ENCODE measurements at regions not wholly inside any gene's neighbourhood (a gene's known extent, or its start where the extent isn't known, plus 50 kb on each side); places are given as distances from the start of the nearest gene placed in this dataset.
A peak's percentile ranks its signal among the peaks of the same experiment; 100 is the strongest.

DNA sequence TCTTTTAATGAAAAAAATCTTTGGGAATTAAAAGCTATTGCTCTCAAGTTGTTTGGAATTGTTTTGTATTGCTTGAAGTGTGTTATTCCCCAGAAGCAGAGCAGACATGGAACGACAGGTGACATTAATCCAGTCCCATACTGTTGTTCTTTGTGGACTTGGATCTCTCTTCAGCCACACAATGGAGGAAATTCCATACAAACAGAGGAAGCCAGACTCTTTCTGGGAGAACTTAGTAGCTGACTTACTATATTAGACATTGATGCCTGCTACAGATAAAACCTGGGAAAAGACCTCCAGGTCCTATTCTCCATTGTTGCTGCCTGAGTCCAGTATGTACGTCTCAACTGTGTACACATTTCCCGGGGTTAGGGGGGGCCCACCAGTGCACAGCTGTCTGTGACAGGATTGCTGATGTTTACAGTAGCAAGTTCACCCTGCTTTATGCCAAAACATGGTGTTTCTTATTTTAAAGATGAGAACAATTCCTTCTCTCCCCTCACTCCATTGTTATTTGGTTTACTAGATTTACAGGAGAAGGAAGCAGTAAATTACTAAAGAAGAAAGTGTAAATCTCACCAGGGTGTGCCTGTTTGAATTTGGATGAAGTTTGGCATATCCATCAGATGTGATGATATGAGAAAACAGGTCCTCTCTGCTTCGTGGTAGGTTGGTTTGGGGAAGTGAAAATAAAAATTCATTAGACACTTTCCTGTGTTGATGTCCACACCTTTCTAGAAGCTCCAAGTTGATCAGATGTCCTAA, 142.4 kb upstream of the RBBP8 start:
- Histone ChIP-seq H3K27me3 (ENCODE audit: low read depth) (no peaks in the 10 kb centered on the region), H3K4me1 (no peaks in the 10 kb centered on the region), H3K9me3 (replicated peaks) (no peaks in the 10 kb centered on the region), H3K27ac (replicated peaks) (no peak overlapping the region), H3K4me3 (no peak overlapping the region), H3K36me3 (no peaks in the 10 kb centered on the region)
- intact Hi-C loops (cut with micrococcal nuclease), result no loop called here
- no peak for DNase-seq
- TF ChIP-seq, protein P1, sequence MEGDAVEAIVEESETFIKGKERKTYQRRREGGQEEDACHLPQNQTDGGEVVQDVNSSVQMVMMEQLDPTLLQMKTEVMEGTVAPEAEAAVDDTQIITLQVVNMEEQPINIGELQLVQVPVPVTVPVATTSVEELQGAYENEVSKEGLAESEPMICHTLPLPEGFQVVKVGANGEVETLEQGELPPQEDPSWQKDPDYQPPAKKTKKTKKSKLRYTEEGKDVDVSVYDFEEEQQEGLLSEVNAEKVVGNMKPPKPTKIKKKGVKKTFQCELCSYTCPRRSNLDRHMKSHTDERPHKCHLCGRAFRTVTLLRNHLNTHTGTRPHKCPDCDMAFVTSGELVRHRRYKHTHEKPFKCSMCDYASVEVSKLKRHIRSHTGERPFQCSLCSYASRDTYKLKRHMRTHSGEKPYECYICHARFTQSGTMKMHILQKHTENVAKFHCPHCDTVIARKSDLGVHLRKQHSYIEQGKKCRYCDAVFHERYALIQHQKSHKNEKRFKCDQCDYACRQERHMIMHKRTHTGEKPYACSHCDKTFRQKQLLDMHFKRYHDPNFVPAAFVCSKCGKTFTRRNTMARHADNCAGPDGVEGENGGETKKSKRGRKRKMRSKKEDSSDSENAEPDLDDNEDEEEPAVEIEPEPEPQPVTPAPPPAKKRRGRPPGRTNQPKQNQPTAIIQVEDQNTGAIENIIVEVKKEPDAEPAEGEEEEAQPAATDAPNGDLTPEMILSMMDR (IDR thresholded peaks at IDR 0.05; ENCODE audit: borderline replicate concordance), result no peak

DNA sequence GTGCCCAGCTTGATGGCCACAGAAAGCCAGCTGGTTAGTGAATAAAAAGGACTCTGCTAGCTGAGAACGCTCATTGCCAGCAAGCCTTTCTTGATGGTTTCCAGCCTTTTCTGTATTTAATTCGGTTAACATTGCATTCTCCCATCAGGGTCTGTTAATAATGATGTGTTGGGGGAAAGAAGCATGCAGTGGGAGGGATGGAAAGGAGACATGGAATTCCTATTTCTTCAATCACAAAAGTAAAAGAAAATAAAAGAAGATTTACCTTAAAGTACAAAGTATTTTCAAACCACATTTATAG, 141.9 kb upstream of the RBBP8 start:
- H3K27me3 ChIP-seq (ENCODE audit: low read depth), result no peaks in the 10 kb centered on the region
- intact Hi-C loops (cut with micrococcal nuclease), result no loop called here
- no peak overlapping the region for H3K4me3 ChIP-seq
- H3K27ac ChIP-seq (replicated peaks), result no peak overlapping the region
- H3K4me1 ChIP-seq, result no peaks in the 10 kb centered on the region
- no peak for DNase-seq
- TF ChIP-seq, protein P1 (IDR thresholded peaks at IDR 0.05; ENCODE audit: borderline replicate concordance), result no peak
- H3K36me3 ChIP-seq, result no peaks in the 10 kb centered on the region
- H3K9me3 ChIP-seq (replicated peaks), result no peaks in the 10 kb centered on the region

DNA sequence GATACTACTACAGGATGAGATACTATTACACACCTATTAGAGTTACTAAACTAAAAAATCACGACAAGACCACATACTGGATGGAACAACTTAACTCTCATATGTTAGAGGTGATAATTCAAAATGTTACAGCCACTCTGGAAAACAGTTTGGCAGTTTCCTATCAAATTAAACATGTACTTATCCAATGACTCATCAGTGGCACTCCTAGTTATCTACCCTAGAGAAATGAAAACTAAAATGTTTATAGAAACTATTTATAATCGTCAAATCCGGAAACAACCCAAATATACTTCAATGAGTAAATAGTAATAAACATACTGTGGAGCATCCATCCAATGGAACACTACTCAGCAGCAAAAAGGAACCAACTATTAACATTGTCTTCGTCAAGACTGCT, 137.0 kb upstream of the RBBP8 start:
- Histone ChIP-seq H3K4me3 (no peak overlapping the region), H3K27ac (replicated peaks) (no peak overlapping the region), H3K4me1 (peaks cover 7% of the 10 kb centered on the region), H3K36me3 (no peaks in the 10 kb centered on the region), H3K27me3 (ENCODE audit: low read depth) (no peaks in the 10 kb centered on the region), H3K9me3 (replicated peaks) (no peaks in the 10 kb centered on the region)
- TF ChIP-seq, protein P1 (IDR thresholded peaks at IDR 0.05; ENCODE audit: borderline replicate concordance), result no peak
- DNase-seq, result no peak
- intact Hi-C loops (cut with micrococcal nuclease), result no loop called here

- no peaks in the 10 kb centered on the region for H3K36me3 ChIP-seq
- no peaks in the 10 kb centered on the region for H3K27me3 ChIP-seq (ENCODE audit: low read depth)
- peaks cover 7% of the 10 kb centered on the region for H3K4me1 ChIP-seq
- intact Hi-C loops (cut with micrococcal nuclease), result loop anchor here (10.0 kb wide), 1 partner anchor 174 kb away; no protein-coding TSS in a partner anchor
- H3K9me3 ChIP-seq (replicated peaks), result no peaks in the 10 kb centered on the region
- H3K27ac ChIP-seq (replicated peaks), result peak overlapping the region; percentile 45
- H3K4me3 ChIP-seq, result no peak overlapping the region
- no peak for DNase-seq
- TF ChIP-seq, protein P1 (IDR thresholded peaks at IDR 0.05; ENCODE audit: borderline replicate concordance), result no peak
Measured at GRCh38 chr18:22800551-22800951, 132.6 kb upstream of the RBBP8 start.

- no peak for DNase-seq
- H3K27me3 ChIP-seq (ENCODE audit: low read depth), result peaks cover 24% of the 10 kb centered on the region
- no peaks in the 10 kb centered on the region for H3K36me3 ChIP-seq
- no peaks in the 10 kb centered on the region for H3K4me1 ChIP-seq
- H3K9me3 ChIP-seq (replicated peaks), result no peaks in the 10 kb centered on the region
- no peak overlapping the region for H3K27ac ChIP-seq (replicated peaks)
- intact Hi-C loops (cut with micrococcal nuclease), result no loop called here
- TF ChIP-seq, protein P1 (IDR thresholded peaks at IDR 0.05; ENCODE audit: borderline replicate concordance), result peak; percentile 61
- no peak overlapping the region for H3K4me3 ChIP-seq
Measured at GRCh38 chr18:22813648-22814328, 119.3 kb upstream of the RBBP8 start.
